ENCODE measurements at regions not wholly inside any gene's neighbourhood (a gene's known extent, or its start where the extent isn't known, plus 50 kb on each side); places are given as distances from the start of the nearest gene placed in this dataset.

- TF ChIP-seq, protein P1, sequence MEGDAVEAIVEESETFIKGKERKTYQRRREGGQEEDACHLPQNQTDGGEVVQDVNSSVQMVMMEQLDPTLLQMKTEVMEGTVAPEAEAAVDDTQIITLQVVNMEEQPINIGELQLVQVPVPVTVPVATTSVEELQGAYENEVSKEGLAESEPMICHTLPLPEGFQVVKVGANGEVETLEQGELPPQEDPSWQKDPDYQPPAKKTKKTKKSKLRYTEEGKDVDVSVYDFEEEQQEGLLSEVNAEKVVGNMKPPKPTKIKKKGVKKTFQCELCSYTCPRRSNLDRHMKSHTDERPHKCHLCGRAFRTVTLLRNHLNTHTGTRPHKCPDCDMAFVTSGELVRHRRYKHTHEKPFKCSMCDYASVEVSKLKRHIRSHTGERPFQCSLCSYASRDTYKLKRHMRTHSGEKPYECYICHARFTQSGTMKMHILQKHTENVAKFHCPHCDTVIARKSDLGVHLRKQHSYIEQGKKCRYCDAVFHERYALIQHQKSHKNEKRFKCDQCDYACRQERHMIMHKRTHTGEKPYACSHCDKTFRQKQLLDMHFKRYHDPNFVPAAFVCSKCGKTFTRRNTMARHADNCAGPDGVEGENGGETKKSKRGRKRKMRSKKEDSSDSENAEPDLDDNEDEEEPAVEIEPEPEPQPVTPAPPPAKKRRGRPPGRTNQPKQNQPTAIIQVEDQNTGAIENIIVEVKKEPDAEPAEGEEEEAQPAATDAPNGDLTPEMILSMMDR (IDR thresholded peaks at IDR 0.05) = no peak
- no peak for TF ChIP-seq POLR2A (IDR thresholded peaks at IDR 0.05)
- no peak for TF ChIP-seq POLR2AphosphoS5 (IDR thresholded peaks at IDR 0.05)
These were observed 88.6 kb upstream of the PCSK2 start for GRCh38 chr20:17138237-17138636.
